PFSK-1 (cell line): ENCODE measurements at regions not wholly inside any gene's neighbourhood (a gene's known extent, or its start where the extent isn't known, plus 50 kb on each side); places are given as distances from the start of the nearest gene placed in this dataset.

ENCODE experiments used
- POLR2AphosphoS5 ChIP-seq: IDR thresholded peaks from 2 replicates; pipeline ENCODE4 v1.6.1; 2012; ENCODE audit warnings: low read depth, mild to moderate bottlenecking, control low read depth, low read length, moderate library complexity
- SIN3A ChIP-seq: IDR thresholded peaks from 2 replicates; pipeline ENCODE4 v1.6.1; 2012; ENCODE audit warnings: mild to moderate bottlenecking, low read length, moderate library complexity, borderline replicate concordance; ENCODE audit not compliant: insufficient read depth

GRCh38 chr3:6108957-6109356 lies 752.0 kb upstream of the GRM7 start:
- TF ChIP-seq SIN3A (no peak), POLR2AphosphoS5 (no peak)
